Neural progenitor cell (in vitro differentiated cells): ENCODE measurements at regions not wholly inside any gene's neighbourhood (a gene's known extent, or its start where the extent isn't known, plus 50 kb on each side); places are given as distances from the start of the nearest gene placed in this dataset.

Experiments used
- DNase-seq: peaks from one replicate; pipeline ENCODE4 v3.0.0-alpha.2; 2016; ENCODE audit warnings: low spot score
- H2AFZ ChIP-seq: fragments of 200-600 bp; sonication (generic); replicated peaks from 2 replicates; pipeline ENCODE4 v1.6.1; 2016; ENCODE audit warnings: antibody characterized with exemption
- H3F3A ChIP-seq: fragments of 200-600 bp; sonication (generic); 2 replicates; pipeline ENCODE4 v1.6.1; 2016; ENCODE audit warnings: antibody characterized with exemption, low read depth
- H3K27ac ChIP-seq: fragments of 200-600 bp; sonication (generic); 2 replicates; pipeline ENCODE4 v1.5.1; 2016; ENCODE audit warnings: mild to moderate bottlenecking
- H3K27me3 ChIP-seq: fragments of 200-600 bp; sonication (generic); 2 replicates; pipeline ENCODE4 v1.6.1; 2016; ENCODE audit warnings: mild to moderate bottlenecking, moderate library complexity
- H3K36me3 ChIP-seq: fragments of 200-600 bp; sonication (generic); 2 replicates; pipeline ENCODE4 v1.5.1; 2016
- H3K4me1 ChIP-seq: fragments of 200-600 bp; sonication (generic); 2 replicates; pipeline ENCODE4 v1.6.1; 2016; ENCODE audit warnings: mixed run types
- H3K4me2 ChIP-seq: fragments of 200-600 bp; sonication (generic); 2 replicates; pipeline ENCODE4 v1.6.1; 2016
- H3K4me3 ChIP-seq: fragments of 200-600 bp; sonication (generic); 2 replicates; pipeline ENCODE4 v1.5.1; 2016
- H3K79me2 ChIP-seq: fragments of 200-600 bp; sonication (generic); 2 replicates; pipeline ENCODE4 v1.6.1; 2016; ENCODE audit warnings: low read depth
- H3K9ac ChIP-seq: fragments of 200-600 bp; sonication (generic); 2 replicates; pipeline ENCODE4 v1.6.1; 2016
- H3K9me3 ChIP-seq: fragments of 200-600 bp; sonication (generic); 2 replicates; pipeline ENCODE4 v1.5.1; 2016; ENCODE audit warnings: low read depth
- H4K20me1 ChIP-seq: fragments of 200-600 bp; sonication (generic); 2 replicates; pipeline ENCODE4 v1.6.1; 2016; ENCODE audit warnings: low read depth
- H3K27ac Mint-ChIP-seq: 3 replicates; pipeline ENCODE4 v1.8.0; 2021; ENCODE audit warnings: mixed read lengths
- H3K27me3 Mint-ChIP-seq: 2 replicates; pipeline ENCODE4 v1.8.0; 2022; ENCODE audit warnings: low read depth, mild to moderate bottlenecking, inconsistent platforms, moderate library complexity, mixed read lengths; ENCODE audit not compliant: insufficient read depth
- H3K36me3 Mint-ChIP-seq: 3 replicates; pipeline ENCODE4 v1.8.0; 2021; ENCODE audit warnings: mixed read lengths
- H3K4me1 Mint-ChIP-seq: 3 replicates; pipeline ENCODE4 v1.8.0; 2021; ENCODE audit warnings: mixed read lengths
- H3K4me3 Mint-ChIP-seq: 3 replicates; pipeline ENCODE4 v1.8.0; 2021; ENCODE audit warnings: mild to moderate bottlenecking, moderate library complexity, mixed read lengths
- H3K9me3 Mint-ChIP-seq: 3 replicates; pipeline ENCODE4 v1.8.0; 2020; ENCODE audit warnings: mixed read lengths
- EZH2 ChIP-seq: fragments of 200-600 bp; sonication (generic); IDR thresholded peaks from 2 replicates; pipeline ENCODE4 v1.6.1; 2017; ENCODE audit warnings: antibody characterized with exemption, mild to moderate bottlenecking, moderate library complexity
- EZH2phosphoT487 ChIP-seq: fragments of 200-600 bp; sonication (generic); IDR thresholded peaks from 2 replicates; pipeline ENCODE4 v1.6.1; 2017; ENCODE audit warnings: antibody characterized with exemption
- TF ChIP-seq, protein P1 (sequence below): fragments of 200-600 bp; sonication (generic); IDR thresholded peaks from 2 replicates; pipeline ENCODE4 v1.5.1; 2017; ENCODE audit warnings: antibody characterized with exemption, mild to moderate bottlenecking

- no peaks in the 10 kb centered on the region for H3K27me3 ChIP-seq
- H3K4me1 ChIP-seq = peaks cover 4% of the 10 kb centered on the region
- no peak overlapping the region for H3K27ac ChIP-seq
- H3K79me2 ChIP-seq = no peaks in the 10 kb centered on the region
- no peaks in the 10 kb centered on the region for H3F3A ChIP-seq
- no peaks in the 10 kb centered on the region for H3K36me3 ChIP-seq
- no peak overlapping the region for H3K4me3 Mint-ChIP-seq
- H3K27me3 Mint-ChIP-seq = peaks cover 11% of the 10 kb centered on the region
- H3K9me3 ChIP-seq = no peaks in the 10 kb centered on the region
- H2AFZ ChIP-seq = no peak overlapping the region
- no peak overlapping the region for H3K27ac Mint-ChIP-seq
- H3K9ac ChIP-seq = no peak overlapping the region
- no peaks in the 10 kb centered on the region for H3K9me3 Mint-ChIP-seq
- no peaks in the 10 kb centered on the region for H3K36me3 Mint-ChIP-seq
- H3K4me2 ChIP-seq = no peak overlapping the region
- peaks cover 18% of the 10 kb centered on the region for H3K4me1 Mint-ChIP-seq
- no peak for DNase-seq
- H3K4me3 ChIP-seq = no peak overlapping the region
- TF ChIP-seq, protein P1, sequence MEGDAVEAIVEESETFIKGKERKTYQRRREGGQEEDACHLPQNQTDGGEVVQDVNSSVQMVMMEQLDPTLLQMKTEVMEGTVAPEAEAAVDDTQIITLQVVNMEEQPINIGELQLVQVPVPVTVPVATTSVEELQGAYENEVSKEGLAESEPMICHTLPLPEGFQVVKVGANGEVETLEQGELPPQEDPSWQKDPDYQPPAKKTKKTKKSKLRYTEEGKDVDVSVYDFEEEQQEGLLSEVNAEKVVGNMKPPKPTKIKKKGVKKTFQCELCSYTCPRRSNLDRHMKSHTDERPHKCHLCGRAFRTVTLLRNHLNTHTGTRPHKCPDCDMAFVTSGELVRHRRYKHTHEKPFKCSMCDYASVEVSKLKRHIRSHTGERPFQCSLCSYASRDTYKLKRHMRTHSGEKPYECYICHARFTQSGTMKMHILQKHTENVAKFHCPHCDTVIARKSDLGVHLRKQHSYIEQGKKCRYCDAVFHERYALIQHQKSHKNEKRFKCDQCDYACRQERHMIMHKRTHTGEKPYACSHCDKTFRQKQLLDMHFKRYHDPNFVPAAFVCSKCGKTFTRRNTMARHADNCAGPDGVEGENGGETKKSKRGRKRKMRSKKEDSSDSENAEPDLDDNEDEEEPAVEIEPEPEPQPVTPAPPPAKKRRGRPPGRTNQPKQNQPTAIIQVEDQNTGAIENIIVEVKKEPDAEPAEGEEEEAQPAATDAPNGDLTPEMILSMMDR = no peak
- TF ChIP-seq EZH2phosphoT487 = no peak
- TF ChIP-seq EZH2 = no peak
- no peaks in the 10 kb centered on the region for H4K20me1 ChIP-seq
These were observed 173.1 kb downstream of the CDC5L start for GRCh38 chr6:44560458-44561059.

DNA sequence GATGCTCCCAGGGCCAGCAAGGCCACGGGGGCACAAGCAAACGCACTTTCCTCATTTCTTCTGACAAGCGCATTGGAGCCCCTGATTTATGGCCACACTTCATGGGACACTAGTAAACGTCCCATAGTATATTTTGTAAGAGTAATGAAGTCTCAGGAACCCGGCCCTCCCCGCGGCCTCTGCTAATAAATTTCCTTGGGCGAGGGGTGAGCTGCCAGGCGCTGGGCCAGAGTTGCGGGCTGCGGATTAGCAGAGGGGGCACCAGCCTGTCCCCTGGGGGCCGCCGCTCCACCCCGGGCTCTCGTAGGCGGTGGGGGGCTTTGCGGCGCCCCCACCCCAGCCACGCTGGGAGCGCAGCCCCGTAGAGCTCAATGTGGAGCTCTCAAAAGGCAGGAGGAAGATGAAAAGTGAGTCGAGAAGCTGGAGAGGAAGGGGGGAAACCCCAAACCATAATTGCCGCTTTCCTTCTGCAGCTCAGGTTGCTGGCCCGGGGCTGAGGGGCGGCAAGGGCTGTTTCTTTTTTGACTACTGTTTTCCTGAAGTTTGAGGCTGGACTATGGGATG, 173.6 kb downstream of the CDC5L start:
- Mint-ChIP-seq H3K36me3 (no peaks in the 10 kb centered on the region), H3K4me1 (peaks cover 18% of the 10 kb centered on the region), H3K27ac (no peak overlapping the region), H3K9me3 (no peaks in the 10 kb centered on the region), H3K27me3 (peaks cover 8% of the 10 kb centered on the region), H3K4me3 (no peak overlapping the region)
- no peak for DNase-seq
- TF ChIP-seq, protein P1 = no peak
- Histone ChIP-seq H3F3A (no peaks in the 10 kb centered on the region), H3K27me3 (no peaks in the 10 kb centered on the region), H3K36me3 (no peaks in the 10 kb centered on the region), H3K9me3 (no peaks in the 10 kb centered on the region), H3K4me3 (no peak overlapping the region), H3K4me2 (no peak overlapping the region), H3K4me1 (peaks cover 4% of the 10 kb centered on the region), H2AFZ (no peak overlapping the region), H3K79me2 (no peaks in the 10 kb centered on the region), H3K27ac (no peak overlapping the region), H4K20me1 (no peaks in the 10 kb centered on the region), H3K9ac (no peak overlapping the region)

GRCh38 chr6:44561832-44562665, 174.5 kb downstream of the CDC5L start:
- TF ChIP-seq EZH2 = no peak
- no peak for TF ChIP-seq EZH2phosphoT487
- TF ChIP-seq, protein P1 = no peak
- Mint-ChIP-seq H3K36me3 (no peaks in the 10 kb centered on the region), H3K27me3 (peaks cover 8% of the 10 kb centered on the region), H3K4me1 (peaks cover 18% of the 10 kb centered on the region), H3K4me3 (no peak overlapping the region), H3K27ac (peak overlapping the region; percentile 18), H3K9me3 (no peaks in the 10 kb centered on the region)
- Histone ChIP-seq H3K4me1 (peaks cover 4% of the 10 kb centered on the region), H3K27me3 (no peaks in the 10 kb centered on the region), H3K9me3 (no peaks in the 10 kb centered on the region), H3K4me3 (no peak overlapping the region), H3K9ac (no peak overlapping the region), H3K79me2 (no peaks in the 10 kb centered on the region), H4K20me1 (no peaks in the 10 kb centered on the region), H3K4me2 (no peak overlapping the region), H3K36me3 (no peaks in the 10 kb centered on the region), H2AFZ (no peak overlapping the region), H3K27ac (no peak overlapping the region), H3F3A (no peaks in the 10 kb centered on the region)
- no peak for DNase-seq
